Jurkat, Clone E6-1 (cell line): ENCODE measurements at regions not wholly inside any gene's neighbourhood (a gene's known extent, or its start where the extent isn't known, plus 50 kb on each side); places are given as distances from the start of the nearest gene placed in this dataset.

Experiments used
- DNase-seq: peaks from one replicate; pipeline ENCODE4 v3.0.0-alpha.2; 2011; ENCODE audit warnings: low read depth, low spot score
- H3K4me3 ChIP-seq: 2 replicates; pipeline ENCODE4 v1.5.1; 2011; ENCODE audit warnings: mild to moderate bottlenecking, low read length, control low read depth, moderate library complexity

- H3K4me3 ChIP-seq = no peak overlapping the region
- no peak for DNase-seq
These were observed 173.6 kb downstream of the ARHGAP12 start for GRCh38 chr10:31754803-31755624.

- DNase-seq = no peak
These were observed 174.9 kb downstream of the ARHGAP12 start for GRCh38 chr10:31753681-31754080.

GRCh38 chr10:31752170-31752569, 176.5 kb downstream of the ARHGAP12 start:
- H3K4me3 ChIP-seq = no peak overlapping the region
- no peak for DNase-seq

More at GRCh38 chr10:31753681-31754080, 174.9 kb downstream of the ARHGAP12 start:
- no peak overlapping the region for H3K4me3 ChIP-seq

GRCh38 chr10:31751738-31752080, 176.9 kb downstream of the ARHGAP12 start:
- no peak overlapping the region for H3K4me3 ChIP-seq
- no peak for DNase-seq

GRCh38 chr10:31751051-31751737, 177.4 kb downstream of the ARHGAP12 start:
- DNase-seq = no peak
- no peak overlapping the region for H3K4me3 ChIP-seq

GRCh38 chr10:31749981-31750840, 178.4 kb downstream of the ARHGAP12 start:
- no peak for DNase-seq
- H3K4me3 ChIP-seq = no peak overlapping the region

- no peak overlapping the region for H3K4me3 ChIP-seq
- no peak for DNase-seq
These were observed 179.3 kb downstream of the ARHGAP12 start for GRCh38 chr10:31749301-31749700.

- DNase-seq = no peak
- no peak overlapping the region for H3K4me3 ChIP-seq
These were observed 182.8 kb downstream of the ARHGAP12 start for GRCh38 chr10:31745612-31746376.

GRCh38 chr10:31744025-31744424, 184.6 kb downstream of the ARHGAP12 start:
- no peak overlapping the region for H3K4me3 ChIP-seq
- DNase-seq = no peak

GRCh38 chr10:31742255-31742654, 186.4 kb downstream of the ARHGAP12 start:
- no peak for DNase-seq
- H3K4me3 ChIP-seq = no peak overlapping the region

- H3K4me3 ChIP-seq = no peak overlapping the region
These were observed 187.2 kb downstream of the ARHGAP12 start for GRCh38 chr10:31741473-31741872.

GRCh38 chr10:31739711-31740110, 188.9 kb downstream of the ARHGAP12 start:
- DNase-seq = no peak
- H3K4me3 ChIP-seq = no peak overlapping the region

More at GRCh38 chr10:31741473-31741872, 187.2 kb downstream of the ARHGAP12 start:
- DNase-seq = no peak

- no peak for DNase-seq
- no peak overlapping the region for H3K4me3 ChIP-seq
These were observed 189.5 kb downstream of the ARHGAP12 start for GRCh38 chr10:31739146-31739545.

GRCh38 chr10:31731711-31732110, 196.9 kb downstream of the ARHGAP12 start:
- H3K4me3 ChIP-seq = no peak overlapping the region
- DNase-seq = no peak

GRCh38 chr10:31730776-31731175, 197.9 kb downstream of the ARHGAP12 start:
- no peak for DNase-seq
- no peak overlapping the region for H3K4me3 ChIP-seq

- no peak for DNase-seq
- no peak overlapping the region for H3K4me3 ChIP-seq
These were observed 199.9 kb downstream of the ARHGAP12 start for GRCh38 chr10:31728698-31729224.

- no peak for DNase-seq
- no peak overlapping the region for H3K4me3 ChIP-seq
These were observed 203.2 kb downstream of the ARHGAP12 start for GRCh38 chr10:31725436-31725835.

- no peak for DNase-seq
- no peak overlapping the region for H3K4me3 ChIP-seq
These were observed 204.3 kb downstream of the ARHGAP12 start for GRCh38 chr10:31724296-31724695.
